DMS53 (cell line): ENCODE measurements at regions not wholly inside any gene's neighbourhood (a gene's known extent, or its start where the extent isn't known, plus 50 kb on each side); places are given as distances from the start of the nearest gene placed in this dataset.

Experiments used
- DNase-seq: peaks from one replicate; lab custom pipeline; 2025; lab: John Stamatoyannopoulos, UW

DNA sequence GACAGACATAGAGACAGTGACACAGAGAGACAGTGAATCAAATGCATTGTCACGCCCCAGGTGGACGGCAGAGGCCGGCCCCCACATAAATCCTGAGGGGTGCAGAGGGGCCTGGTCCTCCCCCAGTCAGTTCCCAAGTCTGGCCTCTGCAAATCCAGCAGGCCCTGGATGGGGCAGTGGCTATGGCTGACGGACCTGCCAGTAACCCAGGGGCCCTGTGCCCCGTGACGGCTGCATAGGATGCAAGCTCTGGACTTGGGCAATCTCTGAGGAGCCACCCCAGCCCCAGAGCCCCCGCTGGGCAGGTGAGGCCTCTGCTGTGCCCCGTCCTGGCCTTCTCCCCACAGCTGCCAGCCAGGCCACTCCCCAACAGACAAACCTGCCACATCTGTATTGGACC is 204.5 kb downstream of the BRD1 start:
- DNase-seq = no peak

DNA sequence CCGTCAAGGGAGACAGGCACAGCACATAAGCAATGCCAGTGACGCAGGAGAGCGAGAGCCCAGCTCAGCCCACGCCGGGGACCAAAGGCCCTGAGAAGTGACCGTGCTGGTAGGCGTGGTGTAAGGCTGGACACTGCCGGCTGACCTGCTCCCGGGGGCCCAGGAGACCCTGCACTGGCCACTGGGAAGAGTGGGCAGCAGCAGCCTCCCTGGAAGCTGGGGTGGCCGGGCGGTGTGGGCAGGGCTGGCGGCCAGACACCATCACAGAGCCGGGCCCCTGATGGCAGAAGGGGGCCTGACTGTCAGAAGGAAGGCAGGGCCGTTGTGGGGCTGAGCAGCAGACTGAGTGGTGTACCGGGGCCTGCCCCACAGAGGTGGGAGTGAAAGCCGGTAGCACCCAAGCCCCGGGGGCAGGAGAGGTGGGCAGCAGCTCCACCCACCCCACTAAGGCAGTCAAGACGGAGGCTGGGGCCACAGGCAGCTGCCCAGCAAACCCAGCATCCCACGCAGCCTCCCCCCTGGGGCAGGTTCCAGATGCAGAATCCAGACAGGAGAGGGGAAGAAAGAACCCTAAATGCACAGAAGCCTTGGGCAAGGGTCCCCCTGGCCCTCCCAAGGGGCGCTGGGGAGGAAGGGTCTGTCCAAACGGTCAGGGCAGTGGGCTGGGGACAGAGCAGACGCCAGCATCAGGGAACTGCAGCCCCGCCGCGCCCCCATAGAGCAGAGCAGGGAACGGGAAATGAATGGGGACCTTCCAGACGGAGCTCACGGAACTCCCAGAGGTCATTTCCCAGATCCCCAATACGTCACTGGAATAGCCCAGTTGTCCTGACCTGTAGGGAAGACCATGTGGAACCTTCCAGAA is 205.2 kb downstream of the BRD1 start:
- DNase-seq = no peak

DNA sequence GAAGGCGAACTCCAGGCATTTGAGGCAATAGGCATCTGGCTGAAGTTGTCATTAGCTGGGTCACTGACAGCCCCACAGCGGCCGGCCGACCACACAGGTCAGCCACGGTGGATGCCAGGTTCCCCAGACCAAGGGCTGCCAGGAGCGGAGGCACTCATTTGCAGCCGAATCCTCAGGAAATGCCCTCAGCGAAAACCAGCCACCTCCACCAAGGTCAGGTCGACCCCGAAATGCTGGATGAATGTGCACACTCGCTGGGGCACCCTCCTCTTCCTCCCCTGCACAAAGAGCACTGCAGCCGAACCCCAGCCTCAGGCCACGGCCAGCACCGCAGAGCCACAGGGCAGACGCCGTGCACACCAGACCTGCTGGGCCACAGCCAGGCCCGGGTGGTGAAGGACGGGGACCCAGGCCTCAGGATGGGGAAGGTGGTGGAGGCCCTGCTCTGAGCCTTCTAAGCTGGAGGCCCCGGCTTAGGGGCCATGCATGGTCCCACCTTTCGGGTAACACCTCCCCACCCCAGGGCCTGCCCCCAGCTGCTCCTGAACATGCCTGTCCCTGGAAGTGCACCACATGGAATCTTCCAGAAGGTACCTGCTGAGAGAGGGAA is 206.0 kb downstream of the BRD1 start:
- no peak for DNase-seq

- no peak for DNase-seq
Measured at GRCh38 chr22:49620666-49621065, 207.0 kb downstream of the BRD1 start.

DNA sequence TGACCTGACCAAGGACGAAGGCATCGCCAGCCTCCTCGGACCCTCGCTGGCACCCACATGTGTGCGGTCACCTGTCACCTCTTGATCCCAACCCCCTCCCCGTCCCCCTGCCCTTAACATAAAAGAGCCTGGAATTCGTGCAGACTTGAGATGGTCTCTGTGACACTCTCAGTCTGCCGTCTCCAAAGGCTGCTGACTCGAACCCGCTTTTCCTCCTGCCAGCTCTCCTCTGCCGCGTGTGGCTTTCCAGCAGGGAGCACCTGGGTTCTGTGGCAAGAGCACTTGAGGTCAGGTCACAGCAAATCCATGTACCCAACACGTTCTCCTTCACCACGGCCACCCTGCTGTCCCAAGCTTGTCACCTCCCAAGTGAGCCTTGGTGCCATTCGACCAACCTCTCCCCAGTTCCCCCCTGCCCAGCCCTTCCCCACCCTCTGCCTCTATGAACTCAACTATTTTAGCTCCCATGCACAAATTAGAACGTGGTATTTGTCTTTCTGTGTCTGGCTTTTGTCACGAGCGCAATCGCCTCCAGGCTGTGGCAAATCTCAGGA is 207.6 kb downstream of the BRD1 start:
- DNase-seq = no peak

DNA sequence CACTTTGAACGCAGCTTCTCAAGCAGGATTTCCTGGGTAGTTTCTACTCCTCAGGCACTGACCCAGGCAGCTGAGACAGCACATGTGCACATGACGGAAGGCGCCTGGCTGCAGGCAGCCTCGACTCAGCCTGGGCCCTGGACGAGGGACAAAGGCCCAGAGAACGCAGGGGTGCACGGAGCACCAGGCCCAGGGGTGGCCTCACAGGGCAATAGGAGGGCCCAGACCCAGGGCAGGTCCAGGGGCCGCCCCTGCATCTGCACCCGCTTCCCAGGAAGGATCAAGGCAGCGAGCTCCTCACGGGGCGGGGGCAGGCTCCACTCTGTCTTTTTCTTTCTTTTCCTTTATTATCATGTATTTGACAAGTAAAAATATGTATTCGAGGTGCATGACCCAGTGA is 208.4 kb downstream of the BRD1 start:
- no peak for DNase-seq

- no peak for DNase-seq
Measured at GRCh38 chr22:49618677-49618953, 209.1 kb downstream of the BRD1 start.

- no peak for DNase-seq
Measured at GRCh38 chr22:49617866-49618676, 209.6 kb downstream of the BRD1 start.

DNA sequence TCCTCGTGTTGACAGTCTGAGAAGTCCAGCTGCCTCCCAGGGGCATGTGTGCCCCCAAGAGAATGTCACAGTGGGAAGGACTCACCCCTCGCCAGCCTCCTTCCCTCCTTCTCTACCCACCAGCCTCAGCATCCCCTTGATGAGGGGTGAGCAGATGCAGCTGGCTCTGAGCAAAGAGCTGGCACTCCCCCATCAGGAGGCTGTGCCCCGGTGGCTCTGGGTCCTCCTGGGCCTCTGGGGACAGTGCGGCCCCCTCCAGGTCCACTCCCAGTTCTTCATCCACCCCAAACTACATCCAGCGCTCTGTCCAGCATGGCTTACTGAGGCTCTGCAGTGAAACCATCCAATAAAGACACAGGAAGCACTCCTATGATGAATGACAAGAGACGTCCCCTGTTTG is 210.4 kb downstream of the BRD1 start:
- DNase-seq = no peak

- no peak for DNase-seq
Measured at GRCh38 chr22:49616356-49617231, 211.1 kb downstream of the BRD1 start.

GRCh38 chr22:49614966-49615965 is 212.4 kb downstream of the BRD1 start:
- DNase-seq = no peak

DNA sequence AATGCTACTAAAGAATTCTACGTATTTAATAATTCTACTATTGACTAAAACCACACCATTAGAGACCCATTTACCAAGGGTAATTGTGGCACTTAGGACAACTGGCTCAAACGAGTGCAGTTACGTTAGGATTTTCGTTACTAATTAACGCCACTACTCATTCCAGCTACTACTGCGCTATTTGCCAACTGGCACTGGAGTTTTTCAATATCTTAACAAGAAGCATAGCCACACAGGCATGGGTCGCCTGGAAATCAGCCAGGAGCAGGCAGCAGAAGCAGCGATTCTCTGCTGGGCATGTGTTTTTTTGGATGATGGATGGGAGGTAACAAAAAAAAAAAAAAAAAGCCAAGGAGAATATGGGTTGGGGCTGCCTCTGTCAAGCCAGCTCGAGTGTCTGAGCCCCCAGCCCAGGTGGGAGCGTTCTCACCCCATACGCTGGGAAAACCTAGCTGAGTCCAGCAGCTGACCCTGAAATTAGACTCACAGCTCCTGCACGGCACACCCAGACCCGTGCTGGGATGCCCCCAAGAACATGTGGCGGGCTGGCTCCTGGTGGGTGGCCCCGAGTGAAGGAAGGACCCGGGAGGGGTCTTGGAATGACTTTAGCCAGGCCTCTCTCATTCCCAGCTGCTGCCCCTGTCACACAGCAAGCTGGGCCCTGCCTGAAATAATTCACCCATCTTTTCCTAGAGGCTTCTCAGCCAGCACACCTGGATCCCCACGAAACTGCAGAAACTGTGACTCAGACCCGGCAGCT is 214.0 kb downstream of the BRD1 start:
- DNase-seq = no peak

DNA sequence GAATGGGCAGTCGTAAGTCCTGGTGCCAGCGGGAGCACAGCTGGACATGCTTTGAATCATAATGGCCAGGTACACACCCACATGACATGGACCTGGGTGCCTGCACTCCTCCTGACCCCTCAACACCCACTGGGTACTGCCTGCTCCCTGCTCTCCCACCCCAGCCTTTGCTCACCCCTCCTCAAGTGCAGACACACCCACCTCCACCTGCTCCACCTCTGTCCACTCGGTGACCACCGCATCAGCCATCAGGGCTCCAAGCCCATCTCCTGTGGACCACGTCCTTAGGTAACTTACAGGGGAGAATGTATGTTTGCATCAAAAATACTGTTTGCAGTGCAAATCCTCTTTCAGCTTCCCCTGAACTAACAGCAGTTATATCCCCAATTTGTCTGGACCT is 214.6 kb downstream of the BRD1 start:
- no peak for DNase-seq

GRCh38 chr22:49609207-49609876 is 218.3 kb downstream of the BRD1 start:
- DNase-seq = no peak

DNA sequence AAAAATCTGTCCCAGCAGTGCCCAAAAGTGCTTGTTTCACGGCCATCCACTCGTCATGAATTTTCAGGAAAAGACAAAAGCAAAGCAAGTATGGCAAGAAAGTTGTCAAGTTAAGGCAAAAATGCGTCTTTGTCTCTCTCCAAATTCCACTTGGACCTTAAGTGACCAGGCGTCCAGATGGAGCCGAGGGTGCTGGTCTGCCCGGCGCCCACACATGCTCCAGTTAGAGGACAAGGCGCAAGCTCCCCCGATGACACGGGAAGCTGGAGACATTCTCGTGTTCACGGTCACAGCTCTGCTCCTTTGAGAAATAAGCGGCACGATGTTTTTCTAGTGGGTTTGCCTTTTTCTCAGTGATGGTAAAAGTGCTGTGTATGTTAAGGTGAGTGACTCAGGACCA is 219.0 kb downstream of the BRD1 start:
- no peak for DNase-seq

DNA sequence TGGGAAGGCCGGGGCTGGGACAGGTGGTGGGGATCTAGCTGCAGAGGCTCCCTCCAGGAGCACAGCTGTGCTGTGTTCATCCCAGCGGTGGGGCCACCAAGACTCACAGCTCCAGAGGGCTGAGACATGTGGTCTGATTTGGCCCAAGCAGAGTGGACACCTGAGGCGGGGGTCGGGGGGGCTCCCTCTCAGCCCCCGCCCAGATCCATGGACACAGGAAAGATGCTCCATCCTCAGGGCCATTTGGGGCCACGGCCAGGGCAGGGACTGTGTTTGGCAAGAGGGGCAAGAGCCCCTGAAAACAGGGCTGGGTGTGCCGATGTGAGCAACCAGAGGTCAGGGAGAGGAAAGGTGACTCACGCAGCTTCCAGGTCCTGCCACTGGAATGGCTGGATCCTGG is 219.4 kb downstream of the BRD1 start:
- DNase-seq = no peak

- DNase-seq = no peak
Measured at GRCh38 chr22:49607821-49608220, 219.9 kb downstream of the BRD1 start.

DNA sequence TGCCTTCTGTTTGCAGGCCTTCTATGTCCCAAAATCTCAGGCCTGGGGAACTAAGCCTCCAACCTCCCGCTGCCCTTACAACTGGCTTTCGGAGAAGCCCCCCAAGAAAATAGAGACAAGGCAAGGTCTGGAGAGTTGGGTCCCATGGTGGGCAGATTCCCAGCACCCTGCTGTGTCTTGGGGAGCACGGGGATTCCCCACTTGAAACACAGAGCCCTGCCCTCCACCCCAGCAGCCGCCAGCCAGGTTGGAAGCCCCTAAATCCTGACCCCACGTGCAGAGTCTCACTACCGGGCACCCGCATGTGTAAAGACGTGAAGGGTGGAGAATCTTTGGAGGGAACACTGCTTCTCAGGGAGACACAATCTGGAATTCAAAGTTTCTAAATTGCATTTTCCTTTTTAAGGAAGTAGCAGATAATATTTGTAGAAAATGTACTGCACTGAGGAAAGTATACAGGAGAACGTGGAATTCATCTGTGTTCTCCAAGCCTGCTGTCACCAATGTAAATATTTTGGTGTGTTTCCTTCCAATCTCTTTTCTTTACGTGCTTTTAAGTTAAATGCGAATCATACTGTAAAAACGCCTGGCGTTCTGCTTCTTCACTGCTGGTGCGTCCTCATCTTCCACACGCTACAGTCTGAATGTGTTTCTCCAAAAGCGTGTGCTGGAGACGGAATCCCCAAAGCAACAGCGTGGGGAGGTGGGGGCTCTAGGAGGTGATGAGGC is 220.9 kb downstream of the BRD1 start:
- no peak for DNase-seq
